OCI-LY1 (cell line): ENCODE measurements at regions not wholly inside any gene's neighbourhood (a gene's known extent, or its start where the extent isn't known, plus 50 kb on each side); places are given as distances from the start of the nearest gene placed in this dataset.

Experiments used
- EZH2 ChIP-seq: fragments of 200-600 bp; sonication (generic), shearing (Covaris generic); IDR thresholded peaks from 2 replicates; pipeline ENCODE4 v1.8.0; 2017; ENCODE audit warnings: borderline replicate concordance, mixed run types, mild to moderate bottlenecking, antibody characterized with exemption, low read length, moderate library complexity, mixed read lengths
- TF ChIP-seq, protein P1 (sequence below): fragments of 200-600 bp; sonication (generic), shearing (Covaris generic); IDR thresholded peaks from 2 replicates; pipeline ENCODE4 v1.5.1; 2017; ENCODE audit warnings: mild to moderate bottlenecking, antibody characterized with exemption, low read length, moderate library complexity, mixed read lengths

DNA sequence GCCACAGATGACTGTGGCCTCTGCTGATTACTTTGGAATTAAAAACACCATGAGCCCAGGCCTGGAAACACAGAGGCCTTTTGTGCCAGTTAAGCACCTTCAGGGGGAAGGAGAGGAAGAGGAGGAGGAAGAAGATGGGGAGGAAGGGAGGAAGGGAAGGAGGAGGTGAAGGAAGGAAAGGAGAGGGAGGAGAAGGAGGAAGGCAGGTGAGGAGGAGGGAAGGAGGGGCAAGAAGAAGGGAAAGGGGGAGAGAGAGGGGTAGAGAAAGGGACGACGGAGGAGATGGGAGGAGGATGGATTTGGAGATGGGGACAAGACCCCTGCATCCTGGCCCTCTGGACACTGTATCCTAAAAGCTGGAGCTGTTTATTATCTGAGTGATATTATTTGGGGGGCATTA lies 231.0 kb downstream of the UQCRFS1 start:
- TF ChIP-seq, protein P1, sequence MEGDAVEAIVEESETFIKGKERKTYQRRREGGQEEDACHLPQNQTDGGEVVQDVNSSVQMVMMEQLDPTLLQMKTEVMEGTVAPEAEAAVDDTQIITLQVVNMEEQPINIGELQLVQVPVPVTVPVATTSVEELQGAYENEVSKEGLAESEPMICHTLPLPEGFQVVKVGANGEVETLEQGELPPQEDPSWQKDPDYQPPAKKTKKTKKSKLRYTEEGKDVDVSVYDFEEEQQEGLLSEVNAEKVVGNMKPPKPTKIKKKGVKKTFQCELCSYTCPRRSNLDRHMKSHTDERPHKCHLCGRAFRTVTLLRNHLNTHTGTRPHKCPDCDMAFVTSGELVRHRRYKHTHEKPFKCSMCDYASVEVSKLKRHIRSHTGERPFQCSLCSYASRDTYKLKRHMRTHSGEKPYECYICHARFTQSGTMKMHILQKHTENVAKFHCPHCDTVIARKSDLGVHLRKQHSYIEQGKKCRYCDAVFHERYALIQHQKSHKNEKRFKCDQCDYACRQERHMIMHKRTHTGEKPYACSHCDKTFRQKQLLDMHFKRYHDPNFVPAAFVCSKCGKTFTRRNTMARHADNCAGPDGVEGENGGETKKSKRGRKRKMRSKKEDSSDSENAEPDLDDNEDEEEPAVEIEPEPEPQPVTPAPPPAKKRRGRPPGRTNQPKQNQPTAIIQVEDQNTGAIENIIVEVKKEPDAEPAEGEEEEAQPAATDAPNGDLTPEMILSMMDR = no peak
- TF ChIP-seq EZH2 = no peak
